ENCODE measurements at regions not wholly inside any gene's neighbourhood (a gene's known extent, or its start where the extent isn't known, plus 50 kb on each side); places are given as distances from the start of the nearest gene placed in this dataset.

DNA sequence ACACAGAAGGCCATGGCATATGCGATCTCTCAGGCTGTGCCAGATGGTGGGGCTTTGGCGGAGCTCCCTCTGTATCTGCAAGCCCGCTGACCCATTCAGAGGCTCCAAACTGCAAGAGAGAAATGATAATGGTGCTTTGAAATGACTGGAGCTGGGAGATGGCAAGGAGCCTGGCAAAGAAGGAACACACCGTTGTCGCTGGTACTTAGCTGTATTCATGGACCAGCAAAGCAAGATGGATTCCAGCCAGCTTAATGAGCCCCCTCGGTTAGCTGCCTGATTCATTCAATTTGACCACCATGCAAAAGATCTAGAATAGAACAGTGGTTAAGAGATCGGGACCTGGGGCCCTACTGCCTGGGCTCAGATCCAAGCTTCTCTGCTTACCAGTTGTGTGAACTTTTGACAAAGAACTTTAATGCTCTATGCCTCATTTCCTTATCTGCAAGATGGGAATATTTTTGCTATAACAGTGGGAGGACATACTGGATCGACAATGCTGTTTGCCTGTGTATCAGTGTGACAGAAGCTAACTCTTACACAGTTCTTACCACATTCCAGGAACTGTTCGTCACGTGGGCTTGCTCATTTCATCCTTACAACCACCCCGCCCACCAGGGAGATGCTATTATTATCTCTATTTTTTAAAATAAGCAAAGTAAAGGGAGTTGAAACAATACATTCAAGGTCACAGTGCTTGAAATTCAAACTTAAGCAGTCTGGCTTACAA lies 317.8 kb upstream of the SULF2 start:
- no peak for DNase-seq (ENCODE audit: low spot score)
- Histone ChIP-seq H3K79me2 (ENCODE audit: insufficient read depth, low read length) (no peaks in the 10 kb centered on the region), H2AFZ (ENCODE audit: low read length) (no peak overlapping the region), H3K27me3 (ENCODE audit: control insufficient read depth in 1 of 2, insufficient read depth in 2 of 2, low read length in 2 of 2) (peaks cover 2 to 8% of the 10 kb centered on the region in 2 experiments; a peak in 2 of 5 replicates), H3K36me3 (replicated peaks in 1 of 2; ENCODE audit: control insufficient read depth in 1 of 2, insufficient read depth in 2 of 2, low read length in 2 of 2) (no peaks in the 10 kb centered on the region), H3K4me1 (ENCODE audit: insufficient read depth, low read length) (no peaks in the 10 kb centered on the region), H4K20me1 (ENCODE audit: insufficient read depth, low read length) (no peaks in the 10 kb centered on the region), H3K4me2 (ENCODE audit: low read depth, low read length) (no peak overlapping the region), H3K4me3 (replicated peaks in 1 of 3; ENCODE audit: insufficient read depth in 1 of 3, low read depth in 2 of 3, low read length in 3 of 3) (no peak overlapping the region), H3K9ac (ENCODE audit: insufficient read depth, low read depth, low read length) (no peak overlapping the region), H3K9me3 (ENCODE audit: low read length) (no peaks in the 10 kb centered on the region; the same call in 1 of the 2 replicates), H3K27ac (ENCODE audit: extremely low read length, insufficient read depth, low read length) (no peak overlapping the region)
- intact Hi-C loops (cut with micrococcal nuclease; ENCODE audit: unreplicated experiment), result no loop called here
- CTCF ChIA-PET (ENCODE audit: low intra/inter-chr PET ratio, low total read pairs), result no interaction called here
- no TSS peak for BruUV-seq (replicated peaks)
- no peak for TF ChIP-seq NCOR1 (IDR thresholded peaks at IDR 0.05; ENCODE audit: borderline replicate concordance, low read length)
- no peak for TF ChIP-seq KDM1A (CRISPR knock-in tag; IDR thresholded peaks at IDR 0.05)
- TF ChIP-seq ZFP62 (CRISPR knock-in tag; IDR thresholded peaks at IDR 0.05), result no peak
- TF ChIP-seq MLLT10 (CRISPR knock-in tag; IDR thresholded peaks at IDR 0.05), result no peak
- TF ChIP-seq ZNF589 (CRISPR knock-in tag; conservative IDR thresholded peaks at IDR 0.05), result no peak
- no peak for TF ChIP-seq ZNF333 (CRISPR knock-in tag; IDR thresholded peaks at IDR 0.05; ENCODE audit: borderline replicate concordance)
- TF ChIP-seq HOXA5 (CRISPR knock-in tag; IDR thresholded peaks at IDR 0.05), result no peak
- TF ChIP-seq MYC (CRISPR knock-in tag; IDR thresholded peaks at IDR 0.05; ENCODE audit: borderline replicate concordance), result no peak
- TF ChIP-seq, protein P1, sequence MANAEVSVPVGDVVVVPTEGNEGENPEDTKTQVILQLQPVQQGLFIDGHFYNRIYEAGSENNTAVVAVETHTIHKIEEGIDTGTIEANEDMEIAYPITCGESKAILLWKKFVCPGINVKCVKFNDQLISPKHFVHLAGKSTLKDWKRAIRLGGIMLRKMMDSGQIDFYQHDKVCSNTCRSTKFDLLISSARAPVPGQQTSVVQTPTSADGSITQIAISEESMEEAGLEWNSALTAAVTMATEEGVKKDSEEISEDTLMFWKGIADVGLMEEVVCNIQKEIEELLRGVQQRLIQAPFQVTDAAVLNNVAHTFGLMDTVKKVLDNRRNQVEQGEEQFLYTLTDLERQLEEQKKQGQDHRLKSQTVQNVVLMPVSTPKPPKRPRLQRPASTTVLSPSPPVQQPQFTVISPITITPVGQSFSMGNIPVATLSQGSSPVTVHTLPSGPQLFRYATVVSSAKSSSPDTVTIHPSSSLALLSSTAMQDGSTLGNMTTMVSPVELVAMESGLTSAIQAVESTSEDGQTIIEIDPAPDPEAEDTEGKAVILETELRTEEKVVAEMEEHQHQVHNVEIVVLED (CRISPR knock-in tag; IDR thresholded peaks at IDR 0.05; ENCODE audit: borderline replicate concordance), result no peak
- no peak for ATAC-seq
- FAIRE-seq, result no peak
- WGBS (ENCODE audit: low lambda C conversion rate), result 45% methylated on average over 11 of the region's 11 CpGs
- POLR2A ChIA-PET, result no interaction called here
- in situ Hi-C loops (cut with HindIII; ENCODE audit: extremely low pct_ligation_motif_present, low pct_unique_long_range_greater_than_20kb), result no loop called here
